Lower leg skin (tissue), 4 donors: ENCODE measurements at regions not wholly inside any gene's neighbourhood (a gene's known extent, or its start where the extent isn't known, plus 50 kb on each side); places are given as distances from the start of the nearest gene placed in this dataset.

ENCODE experiments used
- DNase-seq, 2 donors: peaks; one replicate each; pipeline ENCODE4 v3.0.0-alpha.2; 2019; ENCODE audit warnings: low spot score in 2 of 2
- H3K4me3 ChIP-seq: fragments of 200-600 bp; sonication (generic); 2 replicates; pipeline ENCODE4 v1.5.1; 2017; ENCODE audit warnings: mild to moderate bottlenecking, low read depth; ENCODE audit not compliant: poor library complexity, severe bottlenecking
- CTCF ChIP-seq, 3 donors: fragments of 450-650 bp; IDR thresholded peaks; one replicate each; pipeline ENCODE4 v1.5.1; 2016; ENCODE audit warnings: antibody characterized with exemption in 3 of 3, mild to moderate bottlenecking in 3 of 3, moderate library complexity in 2 of 3
- POLR2A ChIP-seq, 2 donors: fragments of 450-650 bp; IDR thresholded peaks; one replicate each; pipeline ENCODE4 v1.6.1; 2016 to 2017; ENCODE audit warnings: antibody characterized with exemption in 2 of 2, mild to moderate bottlenecking in 1 of 2, moderate library complexity in 1 of 2
- WGBS, 2 donors: methylation state at CpG; one replicate each; pipeline ENCODE4 v1.1.5; 2018; 5-methylcytosine and 5-hydroxymethylcytosine counted together
- intact Hi-C: fragments of 100-400 bp; cut with DNase I; formaldehyde crosslinking; loops from one replicate; pipeline ENCODE4 v1.15.0; 2023; ENCODE audit warnings: low total_unique reads

- TF ChIP-seq POLR2A (IDR thresholded peaks at IDR 0.05) (no peak), CTCF (IDR thresholded peaks at IDR 0.05) (no peak)
- WGBS, 2 donors = 77 to 89% methylated on average over 1 of the region's 1 CpG
- DNase-seq = no peak
- no peak overlapping the region for H3K4me3 ChIP-seq
- intact Hi-C loops = no loop called here
Observed at GRCh38 chr2:123359636-123360035, 665.5 kb upstream of the CNTNAP5 start.

- DNase-seq = no peak
- TF ChIP-seq POLR2A (IDR thresholded peaks at IDR 0.05) (no peak), CTCF (IDR thresholded peaks at IDR 0.05) (no peak)
- H3K4me3 ChIP-seq = no peak overlapping the region
- intact Hi-C loops = no loop called here
- 55 to 65% methylated on average over 8 of the region's 8 CpGs for WGBS, 2 donors
Observed at GRCh38 chr2:123362671-123363440, 662.2 kb upstream of the CNTNAP5 start.

GRCh38 chr2:123363826-123364225 lies 661.3 kb upstream of the CNTNAP5 start:
- no peak overlapping the region for H3K4me3 ChIP-seq
- DNase-seq = no peak
- no peak for TF ChIP-seq CTCF (IDR thresholded peaks at IDR 0.05)
- no peak for TF ChIP-seq POLR2A (IDR thresholded peaks at IDR 0.05)
- intact Hi-C loops = no loop called here
- WGBS, 2 donors = 54 to 62% methylated on average over 2 of the region's 2 CpGs

- 31 to 43% methylated on average over 3 of the region's 3 CpGs for WGBS, 2 donors
- TF ChIP-seq CTCF (IDR thresholded peaks at IDR 0.05) = no peak
- TF ChIP-seq POLR2A (IDR thresholded peaks at IDR 0.05) = no peak
- no peak for DNase-seq
- intact Hi-C loops = no loop called here
- no peak overlapping the region for H3K4me3 ChIP-seq
Observed at GRCh38 chr2:123364243-123364896, 660.7 kb upstream of the CNTNAP5 start.

GRCh38 chr2:123366239-123366837 lies 658.7 kb upstream of the CNTNAP5 start:
- WGBS, 2 donors = 40 to 47% methylated on average over 1 of the region's 1 CpG
- no peak for DNase-seq

More at GRCh38 chr2:123366239-123366837, 658.7 kb upstream of the CNTNAP5 start:
- intact Hi-C loops = no loop called here
- no peak for TF ChIP-seq POLR2A (IDR thresholded peaks at IDR 0.05)
- no peak for TF ChIP-seq CTCF (IDR thresholded peaks at IDR 0.05)
- H3K4me3 ChIP-seq = no peak overlapping the region
